ENCODE measurements at regions not wholly inside any gene's neighbourhood (a gene's known extent, or its start where the extent isn't known, plus 50 kb on each side); places are given as distances from the start of the nearest gene placed in this dataset.

DNA sequence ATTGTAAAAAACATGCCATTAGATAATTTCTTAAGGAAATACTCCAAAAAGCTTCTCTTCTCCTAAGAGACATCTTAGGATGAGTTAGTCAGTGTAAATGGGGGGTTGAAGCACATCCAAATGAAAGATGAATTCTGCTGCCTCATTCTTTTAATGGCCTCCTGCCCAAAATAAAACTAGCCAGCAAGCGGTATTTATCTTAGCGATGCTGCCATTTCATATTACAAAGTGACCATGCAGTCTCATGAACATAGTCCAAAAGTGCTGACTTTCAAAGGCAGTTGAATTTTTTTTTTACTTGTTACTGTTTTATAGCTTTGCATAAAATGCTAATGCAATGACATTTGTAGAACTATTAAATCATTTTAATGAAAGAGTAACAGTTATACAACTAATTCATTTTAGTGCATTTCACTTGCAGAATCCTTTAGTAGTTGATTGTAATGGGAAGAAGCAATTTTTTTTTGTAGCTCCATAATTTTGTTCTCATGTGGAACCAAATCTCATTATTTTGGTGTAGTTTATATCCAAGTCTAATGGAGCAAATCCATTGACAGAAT is 151.5 kb downstream of the CAVIN4 start:
- TF ChIP-seq, protein P1, sequence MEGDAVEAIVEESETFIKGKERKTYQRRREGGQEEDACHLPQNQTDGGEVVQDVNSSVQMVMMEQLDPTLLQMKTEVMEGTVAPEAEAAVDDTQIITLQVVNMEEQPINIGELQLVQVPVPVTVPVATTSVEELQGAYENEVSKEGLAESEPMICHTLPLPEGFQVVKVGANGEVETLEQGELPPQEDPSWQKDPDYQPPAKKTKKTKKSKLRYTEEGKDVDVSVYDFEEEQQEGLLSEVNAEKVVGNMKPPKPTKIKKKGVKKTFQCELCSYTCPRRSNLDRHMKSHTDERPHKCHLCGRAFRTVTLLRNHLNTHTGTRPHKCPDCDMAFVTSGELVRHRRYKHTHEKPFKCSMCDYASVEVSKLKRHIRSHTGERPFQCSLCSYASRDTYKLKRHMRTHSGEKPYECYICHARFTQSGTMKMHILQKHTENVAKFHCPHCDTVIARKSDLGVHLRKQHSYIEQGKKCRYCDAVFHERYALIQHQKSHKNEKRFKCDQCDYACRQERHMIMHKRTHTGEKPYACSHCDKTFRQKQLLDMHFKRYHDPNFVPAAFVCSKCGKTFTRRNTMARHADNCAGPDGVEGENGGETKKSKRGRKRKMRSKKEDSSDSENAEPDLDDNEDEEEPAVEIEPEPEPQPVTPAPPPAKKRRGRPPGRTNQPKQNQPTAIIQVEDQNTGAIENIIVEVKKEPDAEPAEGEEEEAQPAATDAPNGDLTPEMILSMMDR (IDR thresholded peaks at IDR 0.05): no peak
- TF ChIP-seq ZFX (IDR thresholded peaks at IDR 0.05; ENCODE audit: borderline replicate concordance): no peak
